ENCODE measurements at regions not wholly inside any gene's neighbourhood (a gene's known extent, or its start where the extent isn't known, plus 50 kb on each side); places are given as distances from the start of the nearest gene placed in this dataset.

DNA sequence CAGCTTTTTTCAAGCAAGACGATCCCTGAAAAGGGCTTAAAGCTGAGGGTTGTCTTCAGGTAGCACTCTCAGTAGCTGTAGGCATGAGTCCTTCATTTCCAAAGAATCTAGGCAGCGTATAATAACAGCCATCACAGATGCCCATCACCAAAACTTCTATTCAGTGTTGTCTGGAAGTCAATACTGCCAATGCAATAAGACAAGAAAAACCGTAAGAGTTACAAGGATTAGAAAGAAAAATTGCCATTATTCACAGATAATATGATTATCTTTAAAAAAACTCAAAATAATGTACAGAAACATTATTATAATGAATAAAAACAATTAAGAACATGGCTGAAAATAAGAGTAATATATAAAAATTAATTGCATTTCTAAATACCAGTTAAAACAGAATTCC is 208.2 kb upstream of the ADRA1B start:
- Histone ChIP-seq H3K27ac (ENCODE audit: low read depth in 1 of 2, low read length in 1 of 2) (no peak overlapping the region), H3K27me3 (ENCODE audit: control insufficient read depth in 3 of 3, insufficient read depth in 3 of 3, low read length in 2 of 3) (no peaks in the 10 kb centered on the region), H3K36me3 (ENCODE audit: control insufficient read depth in 4 of 4, insufficient read depth in 4 of 4, low read length in 4 of 4) (no peaks in the 10 kb centered on the region), H3K9ac (ENCODE audit: insufficient read depth in 1 of 2, low read length in 2 of 2) (no peak overlapping the region), H3K4me1 (ENCODE audit: control insufficient read depth in 5 of 5, insufficient read depth in 5 of 5, low read length in 5 of 5) (no peaks in the 10 kb centered on the region), H3K9me3 (ENCODE audit: control insufficient read depth in 4 of 4, insufficient read depth in 3 of 4, low read length in 3 of 4) (peaks cover 0 to 5% (median 4%) of the 10 kb centered on the region in 4 donors), H3K4me3 (no peak overlapping the region)
- TF ChIP-seq, protein P1, sequence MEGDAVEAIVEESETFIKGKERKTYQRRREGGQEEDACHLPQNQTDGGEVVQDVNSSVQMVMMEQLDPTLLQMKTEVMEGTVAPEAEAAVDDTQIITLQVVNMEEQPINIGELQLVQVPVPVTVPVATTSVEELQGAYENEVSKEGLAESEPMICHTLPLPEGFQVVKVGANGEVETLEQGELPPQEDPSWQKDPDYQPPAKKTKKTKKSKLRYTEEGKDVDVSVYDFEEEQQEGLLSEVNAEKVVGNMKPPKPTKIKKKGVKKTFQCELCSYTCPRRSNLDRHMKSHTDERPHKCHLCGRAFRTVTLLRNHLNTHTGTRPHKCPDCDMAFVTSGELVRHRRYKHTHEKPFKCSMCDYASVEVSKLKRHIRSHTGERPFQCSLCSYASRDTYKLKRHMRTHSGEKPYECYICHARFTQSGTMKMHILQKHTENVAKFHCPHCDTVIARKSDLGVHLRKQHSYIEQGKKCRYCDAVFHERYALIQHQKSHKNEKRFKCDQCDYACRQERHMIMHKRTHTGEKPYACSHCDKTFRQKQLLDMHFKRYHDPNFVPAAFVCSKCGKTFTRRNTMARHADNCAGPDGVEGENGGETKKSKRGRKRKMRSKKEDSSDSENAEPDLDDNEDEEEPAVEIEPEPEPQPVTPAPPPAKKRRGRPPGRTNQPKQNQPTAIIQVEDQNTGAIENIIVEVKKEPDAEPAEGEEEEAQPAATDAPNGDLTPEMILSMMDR (IDR thresholded peaks at IDR 0.05; ENCODE audit: control extremely low read depth, extremely low read depth), result no peak
- ATAC-seq (ENCODE audit: insufficient read depth, low FRiP score), result no peak
- 92 to 93% methylated on average over 3 of the region's 3 CpGs for WGBS, 2 donors
- no peak for DNase-seq

DNA sequence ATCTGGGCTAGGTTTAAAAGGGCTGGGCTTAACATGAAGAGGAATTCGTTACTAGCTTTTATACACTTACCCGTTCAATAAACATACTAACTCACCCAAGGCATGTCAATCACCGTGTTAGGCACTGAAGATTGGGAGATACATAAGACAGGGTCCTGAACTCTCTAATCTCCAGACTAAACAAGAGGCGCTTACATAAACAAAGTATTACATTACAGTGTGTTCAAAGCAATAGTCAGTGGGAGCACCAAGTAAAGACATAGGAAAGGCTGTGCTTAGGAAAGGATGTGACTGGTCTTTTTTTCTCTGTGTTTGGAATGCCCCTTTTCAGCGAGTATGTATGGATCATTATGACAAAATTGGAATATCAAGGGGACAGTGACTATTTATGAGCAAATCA is 203.6 kb upstream of the ADRA1B start:
- DNase-seq (peak in 2 of 3 donors; percentile 14 to 27), ATAC-seq (ENCODE audit: insufficient read depth, low FRiP score) (no peak)
- no peaks in the 10 kb centered on the region for H3K4me1 ChIP-seq (ENCODE audit: control insufficient read depth in 5 of 5, insufficient read depth in 5 of 5, low read length in 5 of 5)
- 47 to 66% methylated on average over 5 of the region's 5 CpGs for WGBS, 2 donors
- TF ChIP-seq, protein P1 (IDR thresholded peaks at IDR 0.05; ENCODE audit: control extremely low read depth, extremely low read depth), result no peak
- H3K9ac ChIP-seq (ENCODE audit: insufficient read depth in 1 of 2, low read length in 2 of 2), result no peak overlapping the region
- no peak overlapping the region for H3K27ac ChIP-seq (ENCODE audit: low read depth in 1 of 2, low read length in 1 of 2)
- H3K27me3 ChIP-seq (ENCODE audit: control insufficient read depth in 3 of 3, insufficient read depth in 3 of 3, low read length in 2 of 3), result no peaks in the 10 kb centered on the region
- peaks cover 0 to 4% (median 3%) of the 10 kb centered on the region in 4 donors for H3K9me3 ChIP-seq (ENCODE audit: control insufficient read depth in 4 of 4, insufficient read depth in 3 of 4, low read length in 3 of 4)
- H3K36me3 ChIP-seq (ENCODE audit: control insufficient read depth in 4 of 4, insufficient read depth in 4 of 4, low read length in 4 of 4), result no peaks in the 10 kb centered on the region
- no peak overlapping the region for H3K4me3 ChIP-seq

DNA sequence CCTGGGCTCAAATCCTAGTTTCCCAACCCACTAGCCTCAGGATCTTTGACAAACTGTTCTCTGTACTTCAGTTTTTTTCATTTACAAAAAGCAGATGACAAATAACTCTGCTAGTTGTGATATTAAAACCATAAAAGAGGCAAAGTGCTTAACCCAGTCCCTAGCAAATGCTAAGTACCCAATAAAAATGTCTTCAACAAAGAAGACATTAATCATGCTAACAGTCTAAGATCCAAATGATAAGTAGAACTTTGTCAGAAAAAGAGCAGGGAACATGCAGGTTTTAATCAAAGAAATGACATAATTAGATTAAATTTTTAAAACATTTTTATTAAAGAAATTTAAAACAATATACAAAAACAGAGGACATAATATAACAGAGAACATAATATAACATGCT is 203.0 kb upstream of the ADRA1B start:
- DNase-seq, result no peak
- no peak overlapping the region for H3K4me3 ChIP-seq
- no peaks in the 10 kb centered on the region for H3K9me3 ChIP-seq (ENCODE audit: control insufficient read depth in 4 of 4, insufficient read depth in 3 of 4, low read length in 3 of 4)
- no peaks in the 10 kb centered on the region for H3K4me1 ChIP-seq (ENCODE audit: control insufficient read depth in 5 of 5, insufficient read depth in 5 of 5, low read length in 5 of 5)
- H3K27me3 ChIP-seq (ENCODE audit: control insufficient read depth in 3 of 3, insufficient read depth in 3 of 3, low read length in 2 of 3), result no peaks in the 10 kb centered on the region
- ATAC-seq (ENCODE audit: insufficient read depth, low FRiP score), result no peak
- TF ChIP-seq, protein P1 (IDR thresholded peaks at IDR 0.05; ENCODE audit: control extremely low read depth, extremely low read depth), result no peak
- H3K9ac ChIP-seq (ENCODE audit: insufficient read depth in 1 of 2, low read length in 2 of 2), result no peak overlapping the region
- H3K27ac ChIP-seq (ENCODE audit: low read depth in 1 of 2, low read length in 1 of 2), result no peak overlapping the region
- H3K36me3 ChIP-seq (ENCODE audit: control insufficient read depth in 4 of 4, insufficient read depth in 4 of 4, low read length in 4 of 4), result no peaks in the 10 kb centered on the region

DNA sequence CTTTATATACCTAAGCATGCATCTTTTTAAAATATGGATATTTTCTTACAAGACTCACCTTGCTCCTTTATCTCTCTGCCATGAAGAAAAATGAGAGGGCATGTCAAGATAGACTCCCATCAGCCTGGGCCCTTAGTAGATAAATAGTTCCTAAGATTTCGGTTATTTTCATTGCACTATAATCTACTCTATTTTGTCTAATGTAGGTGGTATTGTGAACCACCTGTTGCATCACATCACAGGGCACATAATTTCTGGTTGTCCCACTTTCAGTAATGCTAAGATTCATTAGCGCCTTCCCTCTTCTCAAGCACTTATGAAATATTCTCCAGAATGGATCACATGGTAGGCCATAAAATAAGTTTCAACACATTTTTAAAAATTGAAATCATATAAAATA is 202.5 kb upstream of the ADRA1B start:
- no peak overlapping the region for H3K9ac ChIP-seq (ENCODE audit: insufficient read depth in 1 of 2, low read length in 2 of 2)
- H3K9me3 ChIP-seq (ENCODE audit: control insufficient read depth in 4 of 4, insufficient read depth in 3 of 4, low read length in 3 of 4), result no peaks in the 10 kb centered on the region
- 88 to 96% methylated on average over 2 of the region's 2 CpGs for WGBS, 2 donors
- H3K4me1 ChIP-seq (ENCODE audit: control insufficient read depth in 5 of 5, insufficient read depth in 5 of 5, low read length in 5 of 5), result no peaks in the 10 kb centered on the region
- TF ChIP-seq, protein P1 (IDR thresholded peaks at IDR 0.05; ENCODE audit: control extremely low read depth, extremely low read depth), result no peak
- H3K4me3 ChIP-seq, result no peak overlapping the region
- ATAC-seq (ENCODE audit: insufficient read depth, low FRiP score) (no peak), DNase-seq (no peak)
- no peaks in the 10 kb centered on the region for H3K27me3 ChIP-seq (ENCODE audit: control insufficient read depth in 3 of 3, insufficient read depth in 3 of 3, low read length in 2 of 3)
- no peak overlapping the region for H3K27ac ChIP-seq (ENCODE audit: low read depth in 1 of 2, low read length in 1 of 2)
- no peaks in the 10 kb centered on the region for H3K36me3 ChIP-seq (ENCODE audit: control insufficient read depth in 4 of 4, insufficient read depth in 4 of 4, low read length in 4 of 4)
